Neural crest cell (in vitro differentiated cells): ENCODE measurements at regions not wholly inside any gene's neighbourhood (a gene's known extent, or its start where the extent isn't known, plus 50 kb on each side); places are given as distances from the start of the nearest gene placed in this dataset.

ENCODE experiments used
- DNase-seq: peaks from one replicate; pipeline ENCODE4 v3.0.0; 2021; ENCODE audit warnings: low read depth, mixed read lengths, low spot score
- H3K27ac Mint-ChIP-seq: one replicate; pipeline ENCODE4 v1.8.0; 2021; ENCODE audit warnings: mild to moderate bottlenecking, mixed read lengths; ENCODE audit not compliant: unreplicated experiment
- H3K27me3 Mint-ChIP-seq: 2 replicates; pipeline ENCODE4 v1.8.0; 2021; ENCODE audit warnings: low read depth, mild to moderate bottlenecking, mixed read lengths
- H3K36me3 Mint-ChIP-seq: 2 replicates; pipeline ENCODE4 v1.8.0; 2021; ENCODE audit warnings: low read depth, mild to moderate bottlenecking, mixed read lengths
- H3K4me1 Mint-ChIP-seq: 2 replicates; pipeline ENCODE4 v1.8.0; 2021; ENCODE audit warnings: mixed read lengths
- H3K4me3 Mint-ChIP-seq: one replicate; pipeline ENCODE4 v1.8.0; 2021; ENCODE audit warnings: mild to moderate bottlenecking, mixed read lengths
- H3K9me3 Mint-ChIP-seq: 2 replicates; pipeline ENCODE4 v1.8.0; 2021; ENCODE audit warnings: mixed read lengths
- TF ChIP-seq, protein P1 (sequence below): fragments of 200-600 bp; sonication (generic); conservative IDR thresholded peaks from 2 replicates; pipeline ENCODE4 v1.5.0; 2021; ENCODE audit warnings: antibody characterized with exemption, mild to moderate bottlenecking

DNA sequence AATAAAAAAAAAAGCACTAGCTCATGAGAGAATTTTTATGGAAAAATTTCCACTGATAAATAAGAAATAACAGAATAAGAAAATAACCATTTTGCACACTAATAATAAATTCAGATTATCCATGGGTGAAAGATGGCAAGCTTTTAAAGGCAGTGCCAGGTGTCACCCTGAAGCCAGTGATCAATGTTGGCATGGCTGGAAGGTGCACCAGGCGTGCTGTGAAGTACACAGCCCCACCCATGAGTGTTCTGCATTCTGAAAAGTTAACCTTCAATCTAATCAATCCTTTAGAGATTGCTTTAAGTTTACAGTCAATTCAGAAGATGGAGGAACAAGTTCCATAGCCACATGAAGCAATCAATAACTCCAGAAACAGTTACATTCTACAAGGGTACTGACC, 284.4 kb downstream of the C6orf118 start:
- Mint-ChIP-seq H3K27ac (no peak overlapping the region), H3K36me3 (no peaks in the 10 kb centered on the region), H3K4me1 (no peaks in the 10 kb centered on the region), H3K27me3 (no peaks in the 10 kb centered on the region), H3K4me3 (no peak overlapping the region), H3K9me3 (peaks cover 3% of the 10 kb centered on the region)
- TF ChIP-seq, protein P1, sequence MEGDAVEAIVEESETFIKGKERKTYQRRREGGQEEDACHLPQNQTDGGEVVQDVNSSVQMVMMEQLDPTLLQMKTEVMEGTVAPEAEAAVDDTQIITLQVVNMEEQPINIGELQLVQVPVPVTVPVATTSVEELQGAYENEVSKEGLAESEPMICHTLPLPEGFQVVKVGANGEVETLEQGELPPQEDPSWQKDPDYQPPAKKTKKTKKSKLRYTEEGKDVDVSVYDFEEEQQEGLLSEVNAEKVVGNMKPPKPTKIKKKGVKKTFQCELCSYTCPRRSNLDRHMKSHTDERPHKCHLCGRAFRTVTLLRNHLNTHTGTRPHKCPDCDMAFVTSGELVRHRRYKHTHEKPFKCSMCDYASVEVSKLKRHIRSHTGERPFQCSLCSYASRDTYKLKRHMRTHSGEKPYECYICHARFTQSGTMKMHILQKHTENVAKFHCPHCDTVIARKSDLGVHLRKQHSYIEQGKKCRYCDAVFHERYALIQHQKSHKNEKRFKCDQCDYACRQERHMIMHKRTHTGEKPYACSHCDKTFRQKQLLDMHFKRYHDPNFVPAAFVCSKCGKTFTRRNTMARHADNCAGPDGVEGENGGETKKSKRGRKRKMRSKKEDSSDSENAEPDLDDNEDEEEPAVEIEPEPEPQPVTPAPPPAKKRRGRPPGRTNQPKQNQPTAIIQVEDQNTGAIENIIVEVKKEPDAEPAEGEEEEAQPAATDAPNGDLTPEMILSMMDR, result no peak
- no peak for DNase-seq

DNA sequence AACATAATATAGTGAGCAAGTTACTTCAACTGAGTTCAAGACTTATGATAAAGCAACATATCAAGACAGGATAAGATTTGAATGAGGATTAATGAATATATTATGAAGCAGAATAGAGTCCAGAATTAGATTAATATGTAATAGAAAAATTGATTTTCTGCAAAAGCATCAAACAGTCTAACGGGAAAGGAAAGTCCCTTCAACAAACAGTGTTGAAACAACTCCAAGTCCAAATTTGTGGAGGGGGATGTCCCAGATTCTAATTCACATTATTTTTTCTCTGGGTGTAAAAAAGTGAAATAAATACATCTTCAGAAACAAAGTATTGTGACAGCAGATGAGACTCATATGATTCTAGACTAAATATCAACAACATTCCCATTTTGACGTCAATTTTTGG, 289.7 kb downstream of the C6orf118 start:
- TF ChIP-seq, protein P1, result no peak
- Mint-ChIP-seq H3K9me3 (no peaks in the 10 kb centered on the region), H3K4me3 (no peak overlapping the region), H3K36me3 (no peaks in the 10 kb centered on the region), H3K4me1 (no peaks in the 10 kb centered on the region), H3K27ac (no peak overlapping the region), H3K27me3 (no peaks in the 10 kb centered on the region)
- DNase-seq, result no peak

DNA sequence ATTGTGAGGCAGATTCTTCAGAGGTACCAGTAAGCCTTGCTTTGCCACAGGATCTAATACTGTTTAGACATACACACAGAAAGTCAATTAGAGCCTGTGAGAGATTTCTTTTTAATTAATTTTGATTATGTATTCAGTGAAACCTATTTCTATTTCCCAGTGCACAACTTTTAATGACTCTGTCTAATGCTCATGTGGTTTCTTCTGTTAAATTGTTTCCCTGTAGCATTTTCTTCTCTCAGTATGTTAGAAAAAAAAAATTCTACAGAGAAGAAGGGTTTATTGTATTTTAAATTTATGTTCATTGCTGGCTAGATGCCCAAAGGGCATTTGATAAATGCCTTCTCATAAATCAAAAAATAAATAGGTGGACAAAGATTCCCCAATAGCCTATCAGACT, 293.7 kb downstream of the C6orf118 start:
- TF ChIP-seq, protein P1, result no peak
- no peak overlapping the region for H3K4me3 Mint-ChIP-seq
- no peaks in the 10 kb centered on the region for H3K27me3 Mint-ChIP-seq
- no peak overlapping the region for H3K27ac Mint-ChIP-seq
- no peaks in the 10 kb centered on the region for H3K4me1 Mint-ChIP-seq
- H3K36me3 Mint-ChIP-seq, result no peaks in the 10 kb centered on the region
- no peaks in the 10 kb centered on the region for H3K9me3 Mint-ChIP-seq
- no peak for DNase-seq

DNA sequence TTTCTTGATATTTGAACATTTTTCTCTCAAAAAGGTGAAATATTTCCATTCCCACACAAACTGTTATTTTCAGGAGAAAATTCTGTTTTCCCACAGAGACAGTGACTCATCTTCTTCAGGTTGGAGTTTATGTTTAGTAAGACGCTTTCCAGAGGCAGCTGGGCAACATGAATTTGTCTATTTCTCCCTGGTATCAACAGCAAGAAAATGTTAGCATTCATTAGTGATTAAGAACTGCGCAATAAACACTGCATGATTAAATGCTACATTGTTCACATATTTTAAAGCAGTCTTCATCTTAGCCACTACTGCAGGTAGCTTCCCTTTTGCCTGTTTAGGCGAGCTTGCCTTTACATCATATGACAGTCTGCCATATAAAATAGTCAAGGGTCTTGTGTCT, 295.7 kb downstream of the C6orf118 start:
- Mint-ChIP-seq H3K36me3 (no peaks in the 10 kb centered on the region), H3K27me3 (no peaks in the 10 kb centered on the region), H3K27ac (no peak overlapping the region), H3K4me1 (no peaks in the 10 kb centered on the region), H3K4me3 (no peak overlapping the region), H3K9me3 (no peaks in the 10 kb centered on the region)
- no peak for DNase-seq
- TF ChIP-seq, protein P1, result no peak

DNA sequence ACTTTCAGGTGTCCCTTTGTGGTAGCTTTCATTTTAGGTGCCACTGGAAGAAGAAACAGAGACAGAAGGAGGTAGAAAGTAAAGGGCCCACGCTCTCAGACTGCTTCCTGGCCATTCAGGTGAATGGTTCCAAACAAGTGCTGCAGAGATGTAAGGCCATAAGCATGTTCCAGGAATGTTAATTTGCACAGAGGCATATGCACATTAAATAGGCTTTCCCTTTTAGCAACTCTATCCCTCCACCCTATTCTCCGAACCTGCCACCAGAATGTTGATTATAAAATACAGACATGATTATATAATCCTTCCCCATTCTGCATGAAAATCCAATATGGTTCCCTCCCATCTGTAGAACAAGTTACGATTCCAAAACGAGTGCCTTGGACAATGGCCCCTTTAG, 297.2 kb downstream of the C6orf118 start:
- H3K27me3 Mint-ChIP-seq, result no peaks in the 10 kb centered on the region
- TF ChIP-seq, protein P1, result no peak
- H3K4me1 Mint-ChIP-seq, result no peaks in the 10 kb centered on the region
- no peak for DNase-seq
- H3K9me3 Mint-ChIP-seq, result no peaks in the 10 kb centered on the region
- no peak overlapping the region for H3K4me3 Mint-ChIP-seq
- no peak overlapping the region for H3K27ac Mint-ChIP-seq
- H3K36me3 Mint-ChIP-seq, result no peaks in the 10 kb centered on the region
